Hindlimb muscle (tissue), 1 donor: ENCODE measurements at regions not wholly inside any gene's neighbourhood (a gene's known extent, or its start where the extent isn't known, plus 50 kb on each side); places are given as distances from the start of the nearest gene placed in this dataset.
"Not testable (repeated sequence)": the region's sequence is repeated elsewhere in the genome, so short reads cannot be mapped to it uniquely, and the experiment has no call there.

Experiments used
- DNase-seq: peaks from one replicate; pipeline ENCODE4 v3.0.0-alpha.2; 2013

DNA sequence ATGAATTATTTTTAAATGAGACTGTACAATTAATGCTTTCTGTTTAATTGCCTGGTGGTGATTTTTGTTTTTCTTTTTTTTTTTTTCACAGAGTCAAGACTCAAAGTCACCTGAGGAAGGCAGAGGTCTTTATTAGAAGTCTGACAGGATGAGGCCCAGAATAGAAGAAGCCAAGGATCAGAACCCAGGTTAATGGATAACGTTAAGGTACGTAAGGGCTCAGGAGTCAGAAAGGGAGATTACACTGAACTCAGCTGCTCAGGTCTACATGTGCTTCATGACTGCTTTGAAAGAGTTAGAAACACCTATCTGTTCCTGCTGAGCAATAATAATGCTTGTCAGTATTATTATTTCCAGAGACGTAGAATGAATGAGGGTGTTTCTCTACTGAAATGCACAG is 196.5 kb downstream of the LRATD1 start:
- no peak for DNase-seq

DNA sequence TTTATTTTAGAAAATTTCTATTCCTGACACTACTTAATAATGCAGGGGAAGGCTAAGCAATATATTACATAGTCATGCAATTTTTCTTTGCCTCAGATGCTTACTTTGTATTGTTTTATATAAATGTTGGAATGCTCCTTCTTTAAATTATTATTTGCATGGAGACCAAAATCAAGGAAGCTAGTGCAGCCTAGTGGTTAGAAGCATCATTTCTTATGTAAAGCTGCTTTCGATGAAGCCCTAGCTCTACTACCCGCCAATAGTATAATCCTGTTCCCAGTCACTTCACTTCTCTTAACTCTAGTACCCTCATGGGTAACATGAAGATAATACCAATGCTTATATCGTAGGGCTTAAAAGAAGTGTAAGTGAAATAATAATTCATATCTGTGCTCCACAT is 198.9 kb downstream of the LRATD1 start:
- DNase-seq = no peak

DNA sequence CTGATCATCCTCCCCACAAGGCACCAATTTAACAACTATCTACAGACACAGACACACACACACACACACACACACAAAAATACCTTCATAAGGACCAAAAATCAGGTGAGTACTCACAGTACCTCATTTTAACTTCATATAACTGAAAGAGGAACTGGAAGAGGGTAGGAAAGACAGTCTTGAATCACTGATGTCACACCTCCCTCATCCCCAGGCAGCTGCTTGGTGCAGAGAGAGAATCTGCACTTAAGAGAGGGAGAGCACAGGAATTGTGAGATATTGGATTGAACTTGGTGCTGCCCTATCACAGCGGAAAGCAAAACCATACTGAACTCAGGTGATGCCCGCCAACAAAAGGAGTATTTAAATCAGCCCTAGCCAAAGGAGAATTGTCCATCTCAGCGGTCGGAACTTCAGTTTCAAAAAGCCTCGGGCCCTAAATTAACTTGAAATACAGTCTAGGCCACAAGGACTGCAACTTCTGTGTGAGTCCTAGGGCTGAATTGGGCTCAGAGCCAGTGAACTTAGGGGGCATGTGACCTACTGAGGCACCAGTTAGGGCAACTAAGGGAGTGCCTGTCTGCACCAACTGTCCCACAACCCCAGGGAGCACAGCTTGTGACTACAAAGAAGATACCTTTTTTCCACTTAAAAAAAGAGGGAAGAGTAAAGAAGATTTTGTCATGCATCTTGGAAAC is 211.1 kb downstream of the LRATD1 start:
- DNase-seq = no peak

DNA sequence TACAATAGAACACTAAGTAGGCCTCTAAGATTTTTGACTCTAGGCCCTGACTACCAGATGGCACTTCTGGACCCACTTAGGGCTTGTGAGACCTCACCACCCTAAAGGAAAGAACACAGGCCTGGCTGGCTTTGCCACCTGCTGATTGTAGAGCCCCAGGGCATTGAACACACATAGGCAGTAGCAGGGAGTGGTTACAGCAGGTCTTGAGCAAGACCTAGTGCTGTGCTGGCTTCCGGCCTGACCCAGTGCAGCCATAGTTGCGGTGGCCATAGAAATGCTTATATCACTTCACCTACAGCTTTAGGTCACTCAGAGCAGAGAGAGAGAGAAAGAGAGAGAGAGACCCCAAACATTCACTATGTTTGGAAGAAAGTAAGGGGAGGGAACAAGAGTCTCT is 223.2 kb downstream of the LRATD1 start:
- no peak for DNase-seq

DNA sequence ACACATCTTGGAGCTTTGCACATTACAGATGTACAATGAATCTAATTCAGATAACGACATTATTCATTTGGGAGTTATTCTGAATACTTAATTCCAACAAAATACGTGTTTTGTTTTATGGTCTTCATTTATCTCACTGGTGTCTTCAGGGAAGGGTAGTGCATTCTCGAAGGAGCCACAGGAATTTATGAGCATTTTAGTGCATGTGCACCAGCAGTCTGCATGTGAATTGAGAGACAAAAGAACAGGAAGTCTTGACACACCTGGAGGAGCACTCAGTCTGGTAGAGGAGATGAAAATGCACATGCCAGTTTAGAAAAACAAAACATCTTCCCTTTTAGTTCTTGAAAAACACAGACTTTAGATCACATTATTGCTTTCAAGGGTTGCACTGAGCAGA is 228.7 kb downstream of the LRATD1 start:
- no peak for DNase-seq

DNA sequence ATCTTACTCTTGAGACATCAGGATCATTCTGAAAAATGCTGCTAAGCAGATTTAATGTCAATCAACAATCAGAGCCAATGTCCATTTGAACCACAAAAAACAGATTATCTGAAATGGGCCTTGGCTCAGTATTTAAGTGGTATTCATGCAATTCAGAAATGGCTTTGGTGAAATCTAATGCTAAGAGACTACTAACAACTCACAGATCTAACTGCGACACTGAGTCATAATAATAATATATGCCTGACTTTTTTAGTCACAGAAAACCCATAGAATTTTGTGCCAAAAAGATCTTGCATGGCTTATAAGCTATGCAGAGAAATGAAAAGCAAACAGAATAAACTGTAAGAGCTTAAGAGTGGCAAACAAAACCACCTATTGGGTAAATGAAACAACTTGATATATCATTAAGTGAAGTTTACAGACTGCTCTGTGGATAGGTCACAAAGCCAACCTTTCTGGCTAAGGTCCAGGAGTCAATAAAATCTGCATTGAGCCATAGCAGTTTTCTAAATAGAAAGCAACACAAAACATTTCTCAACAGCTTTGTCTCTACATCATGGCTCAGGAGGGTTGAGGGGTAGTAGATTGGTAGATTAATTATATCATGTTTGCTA is 234.3 kb downstream of the LRATD1 start:
- no peak for DNase-seq

DNA sequence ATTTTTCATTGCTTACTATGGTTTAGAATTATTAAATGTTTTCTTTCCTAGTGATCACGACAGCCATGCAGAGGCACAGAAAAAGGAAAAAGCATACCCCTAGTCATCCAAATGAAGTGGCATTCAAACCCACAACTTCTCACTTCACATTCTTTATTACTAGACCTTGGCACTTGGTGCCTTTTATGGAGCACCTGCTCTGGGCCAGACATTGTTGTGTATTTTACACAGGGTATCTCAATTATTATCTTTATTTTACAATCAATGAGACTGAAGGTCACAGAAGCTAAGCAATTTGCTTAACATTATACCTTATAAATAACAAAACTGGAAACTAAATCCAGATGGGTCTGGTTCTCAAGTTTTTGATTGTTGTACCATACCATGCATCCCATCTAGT is 235.3 kb downstream of the LRATD1 start:
- no peak for DNase-seq

DNA sequence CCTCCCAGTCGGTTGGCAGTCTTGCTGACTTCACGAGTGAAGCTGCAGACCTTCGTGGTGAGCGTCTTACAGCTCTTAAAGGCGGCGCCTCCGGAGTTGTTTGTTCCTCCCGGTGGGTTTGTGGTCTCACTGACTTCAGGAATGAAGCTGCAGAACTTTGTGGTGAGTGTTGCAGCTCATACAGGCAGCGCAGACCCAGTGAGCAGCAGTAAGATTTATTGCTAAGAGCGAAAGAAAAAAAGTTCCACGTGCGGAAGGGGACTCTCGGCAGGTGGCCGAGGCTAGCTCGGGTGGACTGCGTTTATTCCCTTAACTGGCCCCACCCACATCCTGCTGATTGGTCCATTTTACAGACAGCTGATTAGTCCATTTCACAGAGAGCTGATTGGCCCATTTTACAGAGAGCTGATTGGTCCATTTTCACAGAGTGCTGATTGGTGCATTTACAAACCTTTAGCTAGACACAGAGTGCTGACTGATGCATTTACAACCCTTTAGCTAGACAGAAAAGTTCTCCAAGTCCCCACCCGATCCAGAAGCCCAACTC is 240.3 kb downstream of the LRATD1 start:
- DNase-seq = no peak

DNA sequence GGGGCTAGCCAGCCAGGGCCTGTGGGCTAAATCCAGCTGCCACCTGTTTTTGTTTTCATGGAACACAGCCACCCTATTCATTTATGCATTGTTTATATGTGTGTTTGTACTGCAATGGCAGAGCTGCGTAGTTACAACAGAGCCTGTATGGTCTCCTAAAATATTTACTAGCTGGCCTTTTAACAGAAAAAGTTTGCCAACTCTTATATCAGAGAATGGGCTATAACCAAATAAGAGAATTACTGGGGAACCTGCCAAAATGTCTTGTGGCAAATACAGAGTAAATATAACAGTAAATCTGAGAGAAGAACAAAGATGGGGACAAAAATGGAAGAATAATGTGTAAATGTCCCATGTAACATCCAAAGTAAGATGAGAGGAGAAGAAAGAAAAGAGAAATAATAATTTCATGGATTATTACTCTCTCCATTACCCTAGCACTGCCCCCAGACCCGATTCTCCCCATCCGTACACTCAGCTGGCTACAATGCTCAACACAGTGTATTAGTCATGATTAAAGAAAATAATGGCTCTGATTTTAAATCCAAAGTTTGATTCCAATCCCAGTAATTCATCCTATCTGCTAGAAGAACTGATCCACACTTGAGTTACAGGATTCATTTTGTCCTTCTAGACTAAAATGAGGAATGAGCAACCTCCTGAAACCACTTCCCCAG is 249.3 kb downstream of the LRATD1 start:
- DNase-seq = no peak

DNA sequence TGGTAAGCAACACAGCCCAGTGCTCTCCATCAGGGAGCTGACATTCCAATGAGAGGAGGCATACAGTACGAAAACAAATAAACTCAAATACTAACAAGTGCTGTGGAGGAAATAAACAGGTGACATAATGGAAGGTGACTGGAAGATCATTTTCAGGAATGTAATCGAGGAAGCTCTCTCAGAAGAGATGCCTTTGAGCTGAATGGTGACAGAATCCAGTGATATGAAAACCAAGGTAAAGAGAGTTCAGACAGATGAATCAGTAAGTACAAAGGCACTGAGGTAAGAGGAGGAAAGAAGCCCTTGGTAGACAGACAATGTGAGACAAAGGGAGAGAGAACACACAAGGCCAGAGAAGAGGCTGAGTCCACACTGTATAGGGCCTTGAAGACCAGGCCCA is 252.1 kb downstream of the LRATD1 start:
- no peak for DNase-seq

DNA sequence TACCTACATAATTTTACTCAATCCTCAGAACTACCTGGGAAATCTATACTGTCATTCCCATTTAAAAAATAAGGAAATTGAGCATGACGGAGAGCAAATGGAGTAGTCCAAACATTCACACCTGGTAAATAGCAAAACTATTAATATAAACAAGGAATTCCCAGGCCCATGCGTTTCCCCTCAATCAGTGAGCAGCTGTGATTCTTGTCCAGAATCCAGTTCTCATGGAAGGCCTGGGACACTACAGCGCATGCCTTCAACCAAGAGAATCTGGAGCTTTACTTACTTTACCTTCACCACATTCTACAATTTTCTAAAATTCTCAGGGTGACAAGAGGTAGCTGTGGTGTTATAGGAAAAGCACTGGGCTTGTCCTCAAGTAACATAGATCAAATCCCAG is 259.0 kb downstream of the LRATD1 start:
- DNase-seq = peak; percentile 32

DNA sequence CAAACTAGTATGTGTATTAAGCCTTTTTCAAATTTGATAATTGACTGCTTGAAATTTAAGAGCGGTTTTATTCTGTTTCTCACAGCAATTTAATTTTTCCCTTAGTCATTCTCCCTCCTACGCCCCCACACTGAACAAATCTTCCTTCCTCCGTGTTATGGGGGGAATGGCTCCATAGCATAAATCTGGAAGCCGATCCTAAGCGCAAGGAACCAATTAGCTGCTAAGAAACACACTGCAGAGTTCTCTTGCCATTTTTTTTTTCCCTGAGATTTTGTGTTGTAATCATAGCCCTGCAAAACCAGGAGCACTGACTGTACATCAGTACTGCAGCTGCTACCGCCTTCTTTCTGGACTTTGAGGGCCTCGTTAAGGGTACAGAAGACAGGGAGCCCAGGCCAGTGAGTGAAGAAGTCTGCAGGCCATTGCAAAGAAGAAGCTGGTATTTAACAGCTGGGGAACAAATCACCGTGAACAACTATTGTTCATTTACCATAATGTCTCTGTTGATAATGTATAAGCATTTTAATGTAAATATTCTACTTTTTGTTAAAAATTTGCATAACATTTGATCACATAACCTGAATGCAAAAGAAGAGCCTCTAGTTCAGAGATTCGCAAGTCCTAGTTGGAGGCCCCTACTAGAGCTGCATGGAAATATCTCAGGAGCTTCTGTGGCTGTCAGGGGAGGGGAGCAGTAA is 264.0 kb downstream of the LRATD1 start:
- DNase-seq = no peak

DNA sequence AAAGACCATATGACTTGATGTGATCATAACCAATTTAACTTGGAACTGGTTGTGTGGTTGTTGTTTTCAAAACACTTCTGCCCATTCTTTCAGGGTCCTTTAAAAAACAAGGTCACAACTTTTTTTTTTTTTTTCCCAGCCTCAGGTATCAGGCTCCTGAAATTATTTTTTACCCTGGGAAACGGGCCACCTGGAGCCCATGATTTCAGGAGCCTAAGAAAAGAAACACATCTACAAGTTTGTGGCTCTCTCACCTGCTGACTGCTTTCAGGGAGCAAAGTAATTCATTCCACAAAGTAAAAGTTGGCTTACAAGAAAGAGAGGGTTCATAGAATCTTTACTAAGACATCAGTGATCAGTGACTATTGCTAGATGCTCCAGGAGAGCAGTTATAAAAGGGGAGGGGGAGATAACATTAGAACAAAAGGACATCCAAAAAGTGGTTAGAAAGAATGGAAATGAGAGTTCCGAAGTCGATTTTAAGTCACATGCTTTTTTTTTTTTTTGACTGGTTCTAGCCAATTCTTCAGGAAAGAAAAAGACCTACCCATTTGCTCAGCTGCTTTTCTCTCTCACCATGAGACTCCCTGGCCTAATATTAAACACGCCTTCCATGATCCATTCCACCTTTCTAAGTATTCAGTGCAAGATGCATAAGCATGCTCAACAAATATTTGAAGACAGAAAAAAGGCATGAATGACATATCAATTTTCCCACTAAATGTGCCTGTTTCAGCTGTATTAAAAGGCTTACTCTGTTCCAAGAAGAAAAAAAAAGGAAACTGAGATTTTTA is 267.3 kb downstream of the LRATD1 start:
- no peak for DNase-seq

DNA sequence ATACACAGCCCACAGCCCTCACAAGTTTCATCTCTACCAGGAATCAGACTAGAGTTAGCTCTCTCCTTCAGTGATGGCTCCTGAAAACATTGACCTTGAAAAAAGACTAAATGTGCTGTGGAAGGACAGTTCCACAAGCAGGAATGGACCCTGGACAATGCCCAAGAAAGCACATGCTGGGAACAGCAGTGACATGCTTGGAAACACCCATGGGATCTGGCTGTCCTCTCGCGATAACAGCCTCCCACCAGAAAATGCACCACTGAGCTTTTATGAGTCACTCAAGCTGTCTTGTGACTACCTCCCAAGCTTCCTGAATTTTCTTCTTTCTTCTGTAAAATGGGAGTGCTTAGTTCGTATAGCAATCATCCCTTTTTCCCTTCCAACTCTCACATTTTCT is 269.2 kb downstream of the LRATD1 start:
- no peak for DNase-seq

DNA sequence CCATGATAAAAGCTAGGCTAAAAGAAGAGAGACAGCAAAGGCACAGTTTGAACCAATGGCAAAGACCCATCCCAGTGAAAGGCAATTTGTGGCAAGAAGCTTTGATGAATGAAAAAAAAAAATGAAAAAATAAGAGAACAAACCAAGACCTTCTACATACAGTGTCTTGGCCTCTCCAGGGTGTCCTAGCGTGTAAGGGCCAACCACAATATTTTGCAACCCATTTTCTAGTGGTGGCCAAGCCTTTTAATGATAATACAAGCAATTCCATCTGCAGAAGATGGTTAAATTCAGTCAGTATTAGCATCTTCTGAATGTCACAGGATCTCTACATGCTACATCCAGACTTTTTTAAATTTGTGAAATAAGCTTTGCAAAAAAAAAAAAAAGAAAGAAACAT is 270.4 kb downstream of the LRATD1 start:
- no peak for DNase-seq

DNA sequence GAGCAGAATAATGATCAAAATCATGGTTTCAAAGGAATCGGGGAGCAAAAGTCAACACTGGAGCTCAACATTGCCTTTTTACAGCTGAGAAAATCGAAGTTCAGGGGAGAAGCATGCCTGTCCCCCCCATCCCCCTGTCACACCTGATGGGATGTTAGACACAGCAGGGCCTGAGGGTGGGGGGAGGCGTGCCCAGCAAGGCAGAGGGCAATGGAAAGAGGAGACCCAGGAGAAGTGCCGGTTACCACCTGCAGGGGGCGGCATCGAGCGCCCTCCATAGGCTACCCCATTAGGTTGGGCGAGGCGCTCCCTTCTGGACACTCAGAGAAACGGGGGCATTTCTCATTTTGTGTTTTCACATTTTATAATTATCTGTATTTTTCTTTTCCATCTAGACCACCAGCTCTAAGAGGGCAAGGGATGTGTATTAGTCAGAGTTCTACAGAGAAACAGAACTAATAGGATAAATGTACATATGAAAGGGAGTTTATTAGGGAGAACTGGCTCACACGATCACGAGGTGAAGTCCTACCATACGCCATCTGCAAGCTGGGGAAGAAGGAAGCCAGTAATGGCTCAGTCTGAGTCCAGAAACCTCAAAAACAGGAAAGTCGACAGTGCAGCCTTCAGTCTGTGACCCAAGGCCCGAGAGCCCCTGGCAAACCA is 271.3 kb downstream of the LRATD1 start:
- DNase-seq = no peak

DNA sequence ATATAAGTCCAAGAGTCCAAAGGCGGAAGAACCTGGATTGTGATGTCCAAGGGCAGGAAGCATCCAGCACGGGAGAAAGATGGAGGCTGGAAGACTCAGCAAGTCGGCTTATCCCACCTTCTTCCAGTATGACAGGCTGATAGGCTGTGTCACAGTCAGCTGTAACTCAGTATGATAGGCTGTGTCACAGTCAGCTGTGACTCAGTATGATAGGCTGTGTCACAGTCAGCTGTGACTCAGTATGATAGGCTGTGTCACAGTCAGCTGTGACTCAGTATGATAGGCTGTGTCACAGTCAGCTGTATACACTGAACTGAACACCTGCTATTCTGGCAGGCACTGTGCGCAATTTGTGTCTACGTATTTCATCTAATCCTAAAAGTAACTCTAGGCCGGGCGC is 271.9 kb downstream of the LRATD1 start:
- DNase-seq = not testable (repeated sequence)

DNA sequence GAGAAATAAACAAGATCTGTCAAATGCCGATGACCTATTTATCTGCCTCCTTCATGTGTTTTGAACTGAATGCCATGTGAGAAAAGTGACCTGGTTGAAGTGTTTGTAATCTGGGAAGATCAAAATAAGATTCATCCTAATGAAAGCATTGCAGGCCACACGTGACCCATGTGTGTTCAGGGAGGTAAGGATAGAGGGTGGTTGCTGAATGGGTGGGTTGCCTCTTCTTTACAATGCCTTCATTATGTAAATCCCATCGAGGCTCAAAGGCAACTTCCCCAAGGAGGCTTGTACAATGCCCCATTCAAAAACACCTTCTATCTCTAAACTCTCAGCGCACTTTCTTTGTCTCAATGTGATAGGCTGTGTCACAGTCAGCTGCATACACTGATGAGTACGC is 273.1 kb downstream of the LRATD1 start:
- no peak for DNase-seq

DNA sequence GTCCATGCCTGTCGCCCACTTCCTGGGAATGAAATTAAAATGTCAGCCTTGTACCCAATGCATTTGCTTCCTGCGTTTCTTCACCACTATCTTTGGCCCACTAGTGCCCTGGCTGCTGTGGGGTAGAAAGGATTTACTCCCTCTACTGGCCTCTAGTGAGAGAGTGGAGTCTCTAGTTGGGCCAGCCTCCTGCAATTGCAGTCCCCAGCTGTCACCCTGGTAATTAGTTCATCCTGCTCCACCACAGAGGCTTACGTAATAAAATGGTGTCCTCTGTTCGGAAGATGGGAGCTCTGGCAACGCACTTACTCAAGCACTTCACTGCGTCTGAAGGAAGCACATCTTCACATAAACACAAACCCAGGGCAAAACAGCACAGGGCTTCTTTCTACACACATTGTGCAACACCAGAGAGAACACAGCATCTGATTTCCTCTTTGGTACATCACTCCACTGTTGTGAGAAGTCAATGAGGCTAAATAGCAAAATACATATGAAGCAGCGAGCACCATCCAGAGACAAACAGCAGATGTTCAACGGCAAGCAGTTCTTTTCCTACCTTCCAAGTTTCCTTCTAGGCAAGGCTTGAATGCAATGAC is 274.6 kb downstream of the LRATD1 start:
- no peak for DNase-seq

DNA sequence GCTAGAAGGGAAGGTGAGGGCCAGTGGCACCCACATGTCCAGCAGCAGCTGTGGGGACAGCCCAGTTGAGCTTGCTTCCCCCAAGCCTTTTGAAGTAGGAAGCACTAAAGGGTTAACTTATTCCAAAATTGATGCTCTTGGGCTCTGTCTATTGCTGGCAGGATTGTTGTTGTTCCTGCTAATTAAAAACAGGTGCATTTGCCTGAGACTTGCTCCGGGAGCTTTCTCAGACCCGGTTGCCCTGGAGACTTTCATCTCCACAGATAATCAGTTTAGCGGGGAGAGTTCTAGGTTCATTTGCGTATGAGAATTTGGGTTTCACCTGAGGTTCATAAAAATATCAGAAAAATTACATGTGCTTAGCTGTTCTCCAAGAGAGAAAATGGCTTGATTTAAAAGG is 277.3 kb downstream of the LRATD1 start:
- DNase-seq = no peak

DNA sequence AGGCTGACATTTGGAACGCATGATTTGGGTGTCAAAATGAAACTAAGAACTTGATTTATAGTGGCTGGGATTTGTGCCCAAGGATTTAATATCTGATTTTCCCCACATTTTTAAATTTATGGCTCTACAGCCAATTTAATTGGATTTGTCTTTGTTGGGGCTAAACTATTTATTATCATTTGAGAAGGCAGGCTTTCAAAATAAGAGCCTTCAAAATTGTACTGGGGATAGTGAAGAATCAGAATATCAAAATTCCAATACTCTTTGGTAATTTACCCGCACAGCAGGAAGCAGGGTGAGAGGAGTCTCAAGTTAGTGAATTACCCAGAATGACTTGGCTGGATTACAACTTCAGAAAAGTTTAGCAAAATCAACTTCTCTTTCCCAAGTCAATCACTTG is 278.1 kb downstream of the LRATD1 start:
- DNase-seq = no peak
